GM18505 (cell line): ENCODE measurements at regions not wholly inside any gene's neighbourhood (a gene's known extent, or its start where the extent isn't known, plus 50 kb on each side); places are given as distances from the start of the nearest gene placed in this dataset.

Experiments
- ATAC-seq: cut with Tn5 transposase; IDR thresholded peaks from one replicate; pipeline ENCODE4 v1.9.1; 2021; ENCODE audit not compliant: unreplicated experiment
- POLR2A ChIP-seq: IDR thresholded peaks from 4 replicates; pipeline ENCODE4 v1.6.1; 2011; ENCODE audit warnings: borderline replicate concordance; ENCODE audit not compliant: insufficient read depth, insufficient read length; ENCODE audit errors: extremely low read depth

GRCh38 chr6:9957215-9957759, 457.6 kb downstream of the TFAP2A start:
- no peak for ATAC-seq
- TF ChIP-seq POLR2A = no peak

- TF ChIP-seq POLR2A = no peak
- no peak for ATAC-seq
Measured at GRCh38 chr6:9948678-9949077, 466.2 kb downstream of the TFAP2A start.

GRCh38 chr6:9943986-9944385, 470.9 kb downstream of the TFAP2A start:
- TF ChIP-seq POLR2A = no peak
- no peak for ATAC-seq

GRCh38 chr6:9943026-9943425, 471.8 kb downstream of the TFAP2A start:
- no peak for TF ChIP-seq POLR2A
- ATAC-seq = no peak

GRCh38 chr6:9942131-9942530, 472.7 kb downstream of the TFAP2A start:
- no peak for TF ChIP-seq POLR2A
- no peak for ATAC-seq

- no peak for TF ChIP-seq POLR2A
- no peak for ATAC-seq
Measured at GRCh38 chr6:9938801-9939200, 476.1 kb downstream of the TFAP2A start.

- no peak for ATAC-seq
- no peak for TF ChIP-seq POLR2A
Measured at GRCh38 chr6:9937031-9937763, 477.7 kb downstream of the TFAP2A start.

GRCh38 chr6:9936551-9936950, 478.3 kb downstream of the TFAP2A start:
- no peak for ATAC-seq
- no peak for TF ChIP-seq POLR2A

GRCh38 chr6:9933677-9934076, 481.2 kb downstream of the TFAP2A start:
- no peak for ATAC-seq
- no peak for TF ChIP-seq POLR2A

GRCh38 chr6:9927275-9927674, 487.6 kb downstream of the TFAP2A start:
- ATAC-seq = no peak
- TF ChIP-seq POLR2A = no peak

- ATAC-seq = no peak
- no peak for TF ChIP-seq POLR2A
Measured at GRCh38 chr6:9924971-9925370, 489.9 kb downstream of the TFAP2A start.

GRCh38 chr6:9921366-9921765, 493.5 kb downstream of the TFAP2A start:
- ATAC-seq = no peak
- TF ChIP-seq POLR2A = no peak

GRCh38 chr6:9914951-9915350, 499.9 kb downstream of the TFAP2A start:
- no peak for ATAC-seq

GRCh38 chr6:9901376-9901775, 513.5 kb downstream of the TFAP2A start:
- TF ChIP-seq POLR2A = no peak

More at GRCh38 chr6:9914951-9915350, 499.9 kb downstream of the TFAP2A start:
- no peak for TF ChIP-seq POLR2A

GRCh38 chr6:9896806-9897205, 518.1 kb downstream of the TFAP2A start:
- no peak for TF ChIP-seq POLR2A

More at GRCh38 chr6:9901376-9901775, 513.5 kb downstream of the TFAP2A start:
- no peak for ATAC-seq

GRCh38 chr6:9890893-9891292, 524.0 kb downstream of the TFAP2A start:
- TF ChIP-seq POLR2A = no peak
- no peak for ATAC-seq

More at GRCh38 chr6:9896806-9897205, 518.1 kb downstream of the TFAP2A start:
- no peak for ATAC-seq
